ENCODE measurements at regions not wholly inside any gene's neighbourhood (a gene's known extent, or its start where the extent isn't known, plus 50 kb on each side); places are given as distances from the start of the nearest gene placed in this dataset.

DNA sequence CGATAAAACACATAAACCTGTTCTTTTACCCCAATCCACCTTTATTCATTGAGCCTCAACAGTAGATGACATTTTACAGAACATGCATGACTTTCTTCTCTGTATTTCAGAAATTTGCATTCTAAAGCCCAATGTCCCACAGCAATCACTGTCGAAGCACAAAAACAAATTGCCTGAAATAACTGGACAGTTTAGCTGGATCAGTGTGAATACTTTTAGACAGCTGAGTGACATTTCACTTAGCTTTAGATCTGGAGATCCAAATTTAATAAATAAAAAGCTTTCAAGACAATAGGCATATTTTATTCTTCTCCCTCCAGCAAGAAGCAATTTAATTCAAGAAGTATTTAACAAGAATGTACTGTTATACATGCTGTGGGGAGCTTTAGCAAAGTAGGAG is 109.1 kb upstream of the FSCB start:
- TF ChIP-seq CTCF (IDR thresholded peaks at IDR 0.05; ENCODE audit: low read depth, low read length) (no peak), EZH2phosphoT487 (IDR thresholded peaks at IDR 0.05; ENCODE audit: low read depth) (no peak)
